SK-N-DZ (cell line): ENCODE measurements at regions not wholly inside any gene's neighbourhood (a gene's known extent, or its start where the extent isn't known, plus 50 kb on each side); places are given as distances from the start of the nearest gene placed in this dataset.
"Not testable (repeated sequence)": the region's sequence is repeated elsewhere in the genome, so short reads cannot be mapped to it uniquely, and the experiment has no call there.

Experiments used
- DNase-seq: peaks from one replicate; pipeline ENCODE4 v3.0.0-alpha.2; 2015; ENCODE audit warnings: low spot score

GRCh38 chr18:10140461-10141282 is 226.9 kb downstream of the VAPA start:
- no peak for DNase-seq

GRCh38 chr18:10141559-10141958 is 227.7 kb downstream of the VAPA start:
- DNase-seq = no peak

- DNase-seq = no peak
Observed at GRCh38 chr18:10142056-10142455, 228.2 kb downstream of the VAPA start.

GRCh38 chr18:10142496-10143160 is 228.8 kb downstream of the VAPA start:
- no peak for DNase-seq

- DNase-seq = no peak
Observed at GRCh38 chr18:10143596-10143995, 229.8 kb downstream of the VAPA start.

- no peak for DNase-seq
Observed at GRCh38 chr18:10145546-10145945, 231.7 kb downstream of the VAPA start.

- DNase-seq = no peak
Observed at GRCh38 chr18:10147226-10147625, 233.4 kb downstream of the VAPA start.

DNA sequence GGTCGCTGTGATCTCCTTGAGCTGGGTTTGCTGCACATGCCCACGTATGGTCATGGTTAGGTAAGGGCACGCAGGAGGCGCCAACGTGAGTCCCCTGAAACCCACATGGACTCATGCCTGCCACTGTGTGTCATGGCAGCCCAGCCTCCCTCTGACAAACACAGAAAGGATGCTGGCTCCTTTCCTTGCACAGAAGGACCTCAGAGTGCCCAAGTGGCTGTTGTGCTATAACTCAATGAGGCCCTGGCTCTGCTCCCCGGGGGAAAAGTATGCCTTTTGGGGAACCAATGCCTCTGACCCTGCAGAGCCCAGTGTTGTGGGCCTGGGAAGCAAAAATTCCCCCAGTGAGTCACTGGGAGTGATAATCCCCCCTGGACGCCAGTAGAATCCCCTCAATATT is 233.9 kb downstream of the VAPA start:
- DNase-seq = no peak

DNA sequence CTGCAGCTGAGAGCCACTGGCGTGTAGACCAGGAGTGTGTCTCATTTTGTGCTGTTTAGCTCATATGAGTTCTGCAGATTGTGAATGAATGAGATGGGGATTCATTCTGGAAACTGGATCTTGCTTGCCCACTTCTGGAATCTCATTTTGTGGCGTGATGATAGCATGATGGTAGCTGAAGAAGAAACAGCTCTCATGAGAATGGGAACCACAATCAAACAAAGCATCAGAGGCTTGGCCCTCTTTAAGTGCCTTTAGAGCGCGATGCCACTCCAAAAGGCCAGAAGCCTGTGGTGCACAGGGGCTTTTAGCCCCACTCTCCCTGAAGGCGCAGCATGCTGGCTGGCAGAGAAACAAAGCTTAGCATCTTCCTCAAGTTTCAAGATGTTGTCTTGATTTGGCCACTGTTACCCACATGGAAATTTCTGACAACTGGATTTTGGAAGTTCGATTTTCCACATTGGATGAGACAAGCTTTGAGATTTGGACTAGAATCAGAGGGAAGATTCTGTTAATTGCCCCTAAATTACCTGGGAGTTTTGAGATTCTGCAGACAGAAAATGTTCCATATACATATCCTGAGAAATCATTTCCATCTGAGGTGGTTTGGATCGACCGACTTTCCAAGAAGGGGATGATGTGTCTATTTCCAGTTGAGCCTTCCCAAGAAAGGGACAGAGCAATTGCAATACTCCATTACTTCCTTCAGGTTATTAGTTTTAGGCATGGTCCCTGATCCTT is 234.5 kb downstream of the VAPA start:
- no peak for DNase-seq

- no peak for DNase-seq
Observed at GRCh38 chr18:10149768-10150556, 236.1 kb downstream of the VAPA start.

DNA sequence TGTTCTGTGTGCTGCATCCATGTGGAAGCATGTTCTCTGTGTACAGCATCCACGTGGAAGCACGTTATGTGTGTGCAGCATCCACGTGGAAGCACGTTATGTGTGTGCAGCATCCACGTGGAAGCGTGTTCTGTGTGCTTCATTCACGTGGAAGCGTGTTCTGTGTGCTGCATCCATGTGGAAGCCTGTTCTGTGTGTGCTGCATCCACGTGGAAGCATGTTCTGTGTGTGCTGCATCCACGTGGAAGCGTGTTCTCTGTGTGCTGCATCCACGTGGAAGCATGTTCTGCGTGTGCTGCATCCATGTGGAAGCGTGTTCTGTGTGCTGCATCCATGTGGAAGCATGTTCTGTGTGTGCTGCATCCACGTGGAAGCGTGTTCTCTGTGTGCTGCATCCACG is 236.8 kb downstream of the VAPA start:
- DNase-seq = not testable (repeated sequence)

- DNase-seq = no peak
Observed at GRCh38 chr18:10152475-10152874, 238.7 kb downstream of the VAPA start.

DNA sequence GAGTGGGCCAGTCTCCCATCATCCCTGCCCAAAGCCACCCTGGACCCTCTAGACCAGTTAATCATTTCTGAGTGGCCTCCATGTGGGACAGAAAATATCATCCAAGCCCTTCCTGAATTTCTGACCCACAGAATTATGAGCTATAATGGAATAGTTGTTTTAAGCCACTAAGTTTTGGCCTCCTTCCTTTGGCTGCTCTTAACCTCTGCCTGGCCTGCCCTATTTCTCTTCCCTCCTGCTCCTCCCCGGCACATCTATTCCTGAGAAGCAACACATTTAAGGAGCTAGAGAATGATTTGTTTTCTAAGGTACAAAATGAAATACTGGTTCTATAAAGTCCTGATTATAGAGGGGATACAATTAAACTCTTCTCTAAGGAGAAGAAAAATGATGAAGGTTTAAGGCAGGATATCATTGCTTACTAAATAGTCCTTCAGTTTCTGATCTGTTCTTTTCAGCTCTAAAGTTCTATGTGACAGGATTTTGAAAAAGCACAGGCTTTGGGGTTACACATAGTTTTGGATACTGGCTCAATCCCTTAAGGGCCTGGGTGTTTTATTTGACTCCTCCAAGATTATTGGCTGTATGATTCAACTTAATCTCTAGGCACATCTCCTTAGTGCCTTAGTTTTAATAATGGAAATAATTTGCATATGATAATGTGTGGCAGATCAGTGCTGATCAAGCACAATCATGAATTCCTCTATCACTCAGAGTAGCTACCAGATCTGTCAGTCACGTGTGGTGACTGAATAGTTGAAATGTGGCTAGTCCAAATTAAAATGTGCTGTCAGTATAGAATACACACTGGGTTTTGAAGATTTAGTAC is 240.3 kb downstream of the VAPA start:
- DNase-seq = no peak

GRCh38 chr18:10157706-10158105 is 243.9 kb downstream of the VAPA start:
- no peak for DNase-seq

DNA sequence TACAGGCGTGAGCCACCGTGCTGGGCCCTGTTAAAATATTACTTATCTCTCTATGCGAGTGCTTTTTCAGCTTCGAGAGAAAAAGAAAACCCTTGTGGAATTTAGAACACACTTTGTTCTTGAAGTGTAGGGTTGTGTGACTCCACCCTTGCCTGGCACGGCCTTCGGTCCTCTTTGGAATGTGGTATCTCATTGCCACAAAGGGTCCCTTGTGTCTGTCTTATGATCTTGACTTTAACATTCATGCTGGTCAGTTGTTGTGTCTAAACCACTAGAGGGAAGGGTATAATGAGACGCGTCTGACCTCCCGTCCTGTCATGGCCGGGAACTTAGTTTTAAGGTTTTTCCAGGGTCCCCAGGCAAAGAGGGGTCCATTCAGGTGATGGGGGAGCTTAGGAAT is 246.4 kb downstream of the VAPA start:
- DNase-seq = no peak

- DNase-seq = no peak
Observed at GRCh38 chr18:10161315-10161714, 247.5 kb downstream of the VAPA start.

- no peak for DNase-seq
Observed at GRCh38 chr18:10162340-10162739, 248.5 kb downstream of the VAPA start.

- DNase-seq = no peak
Observed at GRCh38 chr18:10164271-10165071, 250.7 kb downstream of the VAPA start.

GRCh38 chr18:10166164-10166807 is 252.5 kb downstream of the VAPA start:
- no peak for DNase-seq
